Pancreas (tissue), 10 donors: ENCODE measurements at regions not wholly inside any gene's neighbourhood (a gene's known extent, or its start where the extent isn't known, plus 50 kb on each side); places are given as distances from the start of the nearest gene placed in this dataset.
"Not testable (repeated sequence)": the region's sequence is repeated elsewhere in the genome, so short reads cannot be mapped to it uniquely, and the experiment has no call there.

Source experiments
- ATAC-seq, 4 donors: fragments of 200-7000 bp; cut with Tn5 transposase; one replicate each; pipeline versions ENCODE4 v1.8.0 to v1.9.1; 2020; ENCODE audit warnings: mild to moderate bottlenecking in 4 of 4, moderate library complexity in 4 of 4
- DNase-seq, 6 donors: peaks; one replicate each; pipeline ENCODE4 v3.0.0-alpha.2; 2020
- FAIRE-seq: peaks from 2 replicates; lab custom pipeline; 2012; peaks lifted over from hg19 to GRCh38; lab: Jason Lieb, UNC
- H3K27ac ChIP-seq, 4 donors: fragments of 200-600 bp; sonication (generic); 1 replicate in 3 of 4; 2 replicates in 1 of 4; pipeline versions ENCODE4 v1.5.0 to v1.8.0; 2020
- H3K27me3 ChIP-seq, 4 donors: fragments of 200-600 bp; one replicate each; pipeline ENCODE4 v1.8.0; 2021
- H3K36me3 ChIP-seq, 3 donors: fragments of 200-600 bp; sonication (generic) in 1 of 3; one replicate each; pipeline versions ENCODE4 v1.5.0 to v1.8.0; 2020 to 2021
- H3K4me1 ChIP-seq, 3 donors: fragments of 200-600 bp; one replicate each; pipeline ENCODE4 v1.8.0; 2021
- H3K4me3 ChIP-seq, 4 donors: fragments of 200-600 bp; sonication (generic) in 2 of 4; one replicate each; pipeline versions ENCODE4 v1.5.0 to v1.8.0; 2020 to 2021
- H3K9me3 ChIP-seq, 4 donors: fragments of 200-600 bp; one replicate each; pipeline ENCODE4 v1.8.0; 2021
- WGBS, 2 donors: extraction: QIAGEN DNeasy Blood & Tissue Kit; methylation state at CpG; one replicate each; pipeline ENCODE4 v1.1.7; 2013; 5-methylcytosine and 5-hydroxymethylcytosine counted together
- intact Hi-C, 3 donors: fragments of 100-400 bp; cut with DNase I; formaldehyde crosslinking; loops; one replicate each; pipeline versions ENCODE4 v1.11.1 to v1.14.2; 2022
- TF ChIP-seq, protein P1 (sequence below), 4 donors: fragments of 200-600 bp; sonication (generic) in 3 of 4; IDR thresholded peaks; one replicate each; pipeline versions ENCODE4 v1.5.0 to v1.8.0; 2021; ENCODE audit warnings: antibody characterized with exemption in 4 of 4
- donor health status: healthy with polysubstance abuse.
- donor health status: DM: no; HTN: no; CAD: no; lungs with moderate emphysema.
- donor health status: DM: no; HTN: no; CAD: no.
- donor health status: control.
- donor health status: control.
- donor health status: Bipolar disorder and iron deficiency.
- donor health status: DM: yes; HTN: yes; CAD: no.
- donor health status: DM: no; HTN: no; CAD: no.
- donor health status: DM: no; HTN: no; CAD: no.
- donor health status: DM: yes; HTN: yes; CAD: no.

DNA sequence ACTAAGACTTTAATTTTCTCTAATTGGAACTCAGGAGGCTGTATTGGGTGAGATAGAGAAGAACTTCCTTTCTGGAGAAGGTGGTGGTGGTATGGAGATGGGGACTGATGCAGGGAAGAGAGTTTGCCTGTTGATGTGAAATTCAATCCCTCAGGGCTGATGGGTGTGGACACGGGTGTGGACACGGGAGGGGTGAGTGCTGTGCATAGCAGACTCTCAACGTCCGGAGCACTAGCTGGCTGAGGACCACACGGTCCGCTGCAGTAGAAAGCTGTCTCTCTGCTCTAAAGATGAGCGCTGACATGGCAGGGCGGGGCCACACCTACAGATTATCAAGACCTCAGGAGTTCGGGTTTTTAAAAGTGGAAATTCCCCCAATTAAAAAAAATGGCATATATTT is 148.5 kb upstream of the PITRM1 start:
- WGBS, 2 donors = 71 to 89% methylated on average over 9 of the region's 9 CpGs
- no peaks in the 10 kb centered on the region for H3K9me3 ChIP-seq
- peaks cover 0 to 1% (median 0%) of the 10 kb centered on the region in 4 donors for H3K27me3 ChIP-seq
- ATAC-seq (no peak), FAIRE-seq (no peak), DNase-seq (no peak)
- TF ChIP-seq, protein P1, sequence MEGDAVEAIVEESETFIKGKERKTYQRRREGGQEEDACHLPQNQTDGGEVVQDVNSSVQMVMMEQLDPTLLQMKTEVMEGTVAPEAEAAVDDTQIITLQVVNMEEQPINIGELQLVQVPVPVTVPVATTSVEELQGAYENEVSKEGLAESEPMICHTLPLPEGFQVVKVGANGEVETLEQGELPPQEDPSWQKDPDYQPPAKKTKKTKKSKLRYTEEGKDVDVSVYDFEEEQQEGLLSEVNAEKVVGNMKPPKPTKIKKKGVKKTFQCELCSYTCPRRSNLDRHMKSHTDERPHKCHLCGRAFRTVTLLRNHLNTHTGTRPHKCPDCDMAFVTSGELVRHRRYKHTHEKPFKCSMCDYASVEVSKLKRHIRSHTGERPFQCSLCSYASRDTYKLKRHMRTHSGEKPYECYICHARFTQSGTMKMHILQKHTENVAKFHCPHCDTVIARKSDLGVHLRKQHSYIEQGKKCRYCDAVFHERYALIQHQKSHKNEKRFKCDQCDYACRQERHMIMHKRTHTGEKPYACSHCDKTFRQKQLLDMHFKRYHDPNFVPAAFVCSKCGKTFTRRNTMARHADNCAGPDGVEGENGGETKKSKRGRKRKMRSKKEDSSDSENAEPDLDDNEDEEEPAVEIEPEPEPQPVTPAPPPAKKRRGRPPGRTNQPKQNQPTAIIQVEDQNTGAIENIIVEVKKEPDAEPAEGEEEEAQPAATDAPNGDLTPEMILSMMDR (IDR thresholded peaks at IDR 0.05) = no peak
- H3K36me3 ChIP-seq = no peaks in the 10 kb centered on the region
- intact Hi-C loops = no loop called here
- no peak overlapping the region for H3K27ac ChIP-seq
- no peak overlapping the region for H3K4me3 ChIP-seq
- no peaks in the 10 kb centered on the region for H3K4me1 ChIP-seq

DNA sequence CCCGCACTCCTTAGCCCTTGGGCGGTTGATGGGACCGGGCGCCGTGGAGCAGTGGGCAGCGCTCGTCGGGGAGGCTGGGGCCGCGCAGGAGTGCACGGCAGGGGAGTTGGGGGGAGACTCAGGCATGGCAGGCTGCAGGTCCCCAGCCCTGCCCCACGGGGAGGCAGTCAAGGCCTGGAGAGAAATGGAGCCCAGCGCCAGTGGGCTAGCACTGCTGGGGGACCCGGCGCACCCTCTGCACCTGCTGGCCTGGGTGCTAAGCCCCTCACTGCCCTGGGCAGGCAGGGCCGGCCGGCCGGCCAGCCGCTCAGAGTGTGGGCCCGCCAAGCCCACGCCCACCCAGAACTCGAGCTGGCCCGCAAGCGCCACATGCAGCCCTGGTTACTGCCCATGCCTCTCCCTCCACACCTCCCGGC is 147.2 kb upstream of the PITRM1 start:
- Histone ChIP-seq H3K36me3 (no peaks in the 10 kb centered on the region), H3K27me3 (peaks cover 0 to 6% (median 2%) of the 10 kb centered on the region in 4 donors), H3K9me3 (no peaks in the 10 kb centered on the region), H3K27ac (no peak overlapping the region), H3K4me1 (no peaks in the 10 kb centered on the region), H3K4me3 (no peak overlapping the region)
- FAIRE-seq (no peak), ATAC-seq (no peak), DNase-seq (peak in 1 of 6 donors; percentile 55)
- TF ChIP-seq, protein P1 (IDR thresholded peaks at IDR 0.05) = no peak
- intact Hi-C loops = no loop called here
- 88 to 89% methylated on average over 25 of the region's 25 CpGs for WGBS, 2 donors

DNA sequence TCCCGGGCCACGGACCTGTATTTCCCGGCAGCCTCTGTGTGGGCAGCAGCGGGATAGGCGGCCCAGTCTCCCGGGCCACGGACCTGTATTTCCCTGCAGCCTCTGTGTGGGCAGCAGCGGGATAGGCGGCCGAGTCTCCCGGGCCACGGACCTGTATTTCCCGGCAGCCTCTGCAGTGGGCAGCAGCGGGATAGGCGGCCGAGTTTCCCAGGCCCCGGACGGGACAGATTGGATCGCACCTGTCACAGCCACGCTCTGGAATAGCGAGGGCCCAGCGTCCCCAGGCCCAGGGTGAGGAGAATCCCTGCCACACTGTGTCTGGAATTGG is 145.9 kb upstream of the PITRM1 start:
- WGBS, 2 donors = 89 to 95% methylated on average over 22 of the region's 22 CpGs

DNA sequence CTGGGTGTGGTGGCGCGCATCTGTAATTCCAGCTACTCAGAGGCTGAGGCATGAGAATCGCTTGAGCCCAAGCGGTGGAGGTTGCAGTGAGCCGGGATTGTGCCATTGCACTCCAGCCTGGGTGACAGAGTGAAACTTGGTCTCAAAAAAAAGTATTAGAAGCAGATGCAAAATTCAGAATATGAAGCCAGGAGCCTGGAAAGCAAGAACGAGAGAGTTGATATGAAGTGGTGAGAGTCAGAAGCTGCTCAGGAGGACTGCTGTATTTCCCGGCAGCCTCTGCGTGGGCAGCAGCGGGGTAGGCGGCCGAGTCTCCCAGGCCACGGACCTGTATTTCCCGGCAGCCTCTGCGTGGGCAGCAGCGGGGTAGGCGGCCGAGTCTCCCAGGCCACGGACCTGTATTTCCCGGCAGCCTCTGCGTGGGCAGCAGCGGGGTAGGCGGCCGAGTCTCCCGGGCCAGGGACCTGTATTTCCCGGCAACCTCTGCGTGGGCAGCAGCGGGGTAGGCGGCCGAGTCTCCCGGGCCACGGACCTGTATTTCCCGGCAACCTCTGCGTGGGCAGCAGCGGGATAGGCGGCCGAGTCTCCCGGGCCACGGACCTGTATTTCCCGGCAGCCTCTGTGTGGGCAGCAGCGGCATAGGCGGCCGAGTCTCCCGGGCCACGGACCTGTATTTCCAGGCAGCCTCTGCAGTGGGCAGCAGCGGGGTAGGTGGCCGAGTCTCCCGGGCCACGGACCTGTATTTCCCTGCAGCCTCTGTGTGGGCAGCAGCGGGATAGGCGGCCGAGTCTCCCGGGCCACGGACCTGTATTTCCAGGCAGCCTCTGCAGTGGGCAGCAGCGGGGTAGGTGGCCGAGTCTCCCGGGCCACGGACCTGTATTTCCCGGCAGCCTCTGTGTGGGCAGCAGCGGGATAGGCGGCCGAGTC is 145.2 kb upstream of the PITRM1 start:
- H3K27ac ChIP-seq, H3K4me3 ChIP-seq, H3K4me1 ChIP-seq, FAIRE-seq, H3K9me3 ChIP-seq, H3K27me3 ChIP-seq, intact Hi-C loops, H3K36me3 ChIP-seq, DNase-seq, ATAC-seq: not testable (repeated sequence)
- WGBS, 2 donors = 87 to 95% methylated on average over 36 to 52 of the region's 61 CpGs

More for the DNA sequence above, 145.9 kb upstream of the PITRM1 start:
- H3K27me3 ChIP-seq, H3K9me3 ChIP-seq, H3K27ac ChIP-seq, intact Hi-C loops, H3K4me3 ChIP-seq, ATAC-seq, DNase-seq, FAIRE-seq, H3K4me1 ChIP-seq, H3K36me3 ChIP-seq: not testable (repeated sequence)

DNA sequence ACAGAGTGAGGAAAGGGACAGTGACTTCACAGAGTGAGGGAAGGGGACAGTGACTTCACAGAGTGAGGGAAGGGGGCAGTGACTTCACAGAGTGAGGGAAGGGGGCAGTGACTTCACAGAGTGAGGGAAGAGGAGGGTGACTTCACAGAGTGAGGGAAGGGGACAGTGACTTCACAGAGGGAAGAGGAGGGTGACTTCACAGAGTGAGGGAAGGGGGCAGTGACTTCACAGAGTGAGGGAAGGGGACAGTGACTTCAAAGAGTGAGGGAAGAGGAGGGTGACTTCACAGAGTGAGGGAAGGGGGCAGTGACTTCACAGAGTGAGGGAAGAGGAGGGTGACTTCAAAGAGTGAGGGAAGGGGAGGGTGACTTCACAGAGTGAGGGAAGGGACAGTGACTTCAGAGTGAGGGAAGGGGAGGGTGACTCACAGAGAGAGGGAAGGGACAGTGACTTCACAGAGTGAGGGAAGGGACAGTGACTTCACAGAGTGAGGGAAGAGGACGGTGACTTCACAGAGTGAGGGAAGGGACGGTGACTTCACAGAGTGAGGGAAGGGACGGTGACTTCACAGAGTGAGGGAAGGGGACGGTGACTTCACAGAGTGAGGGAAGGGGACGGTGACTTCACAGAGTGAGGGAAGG is 142.0 kb upstream of the PITRM1 start:
- WGBS, 2 donors = 50 to 57% methylated on average over 1 to 5 of the region's 5 CpGs
- FAIRE-seq, intact Hi-C loops, H3K9me3 ChIP-seq, H3K4me1 ChIP-seq, H3K27me3 ChIP-seq, DNase-seq, H3K4me3 ChIP-seq, H3K36me3 ChIP-seq, H3K27ac ChIP-seq, ATAC-seq: not testable (repeated sequence)

DNA sequence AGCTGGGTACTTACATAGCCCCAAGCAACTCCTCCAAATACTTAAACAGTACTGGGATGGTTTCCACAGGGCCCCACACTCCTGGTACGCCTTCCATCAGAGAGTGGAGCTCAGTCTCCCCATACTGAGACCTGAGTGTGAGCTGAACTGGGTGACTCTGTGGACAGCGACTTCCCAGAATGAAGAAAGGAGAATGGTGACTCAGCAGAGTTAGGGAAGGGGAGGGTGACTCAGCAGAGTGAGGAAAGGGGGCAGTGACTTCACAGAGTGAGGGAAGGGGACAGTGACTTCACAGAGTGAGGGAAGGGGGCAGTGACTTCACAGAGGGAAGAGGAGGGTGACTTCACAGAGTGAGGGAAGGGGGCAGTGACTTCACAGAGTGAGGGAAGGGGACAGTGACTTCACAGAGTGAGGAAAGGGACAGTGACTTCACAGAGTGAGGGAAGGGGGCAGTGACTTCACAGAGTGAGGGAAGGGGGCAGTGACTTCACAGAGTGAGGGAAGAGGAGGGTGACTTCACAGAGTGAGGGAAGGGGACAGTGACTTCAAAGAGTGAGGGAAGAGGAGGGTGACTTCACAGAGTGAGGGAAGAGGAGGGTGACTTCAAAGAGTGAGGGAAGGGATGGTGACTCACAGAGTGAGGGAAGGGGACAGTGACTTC is 141.3 kb upstream of the PITRM1 start:
- H3K9me3 ChIP-seq, intact Hi-C loops, H3K36me3 ChIP-seq, H3K27me3 ChIP-seq, DNase-seq, H3K4me3 ChIP-seq, H3K27ac ChIP-seq, FAIRE-seq, ATAC-seq, H3K4me1 ChIP-seq: not testable (repeated sequence)
- WGBS, 2 donors = 54 to 65% methylated on average over 2 of the region's 2 CpGs
